Esophagus muscularis mucosa (tissue), 4 donors: ENCODE measurements at regions not wholly inside any gene's neighbourhood (a gene's known extent, or its start where the extent isn't known, plus 50 kb on each side); places are given as distances from the start of the nearest gene placed in this dataset.

Experiments
- EP300 ChIP-seq: sonication (generic); formaldehyde crosslinking; IDR thresholded peaks from one replicate; pipeline ENCODE4 v1.6.1; 2017; ENCODE audit warnings: antibody characterized with exemption
- POLR2A ChIP-seq: fragments of 450-650 bp; IDR thresholded peaks from one replicate; pipeline ENCODE4 v1.6.1; 2017; ENCODE audit warnings: antibody characterized with exemption, moderate library complexity, mild to moderate bottlenecking, low read depth
- POLR2AphosphoS5 ChIP-seq, 2 donors: sonication (generic); formaldehyde crosslinking; IDR thresholded peaks; one replicate each; pipeline ENCODE4 v1.6.1; 2017; ENCODE audit warnings: antibody characterized with exemption in 2 of 2
- TF ChIP-seq, protein P1 (sequence below), 3 experiments: fragments of 200-600 bp in 2 of 3; fragments of 450-650 bp in 1 of 3; sonication (generic) in 2 of 3; IDR thresholded peaks; one replicate each; pipeline ENCODE4 v1.5.1; 2017 to 2019; ENCODE audit warnings: antibody characterized with exemption in 3 of 3, mild to moderate bottlenecking in 2 of 3, moderate library complexity in 1 of 3

DNA sequence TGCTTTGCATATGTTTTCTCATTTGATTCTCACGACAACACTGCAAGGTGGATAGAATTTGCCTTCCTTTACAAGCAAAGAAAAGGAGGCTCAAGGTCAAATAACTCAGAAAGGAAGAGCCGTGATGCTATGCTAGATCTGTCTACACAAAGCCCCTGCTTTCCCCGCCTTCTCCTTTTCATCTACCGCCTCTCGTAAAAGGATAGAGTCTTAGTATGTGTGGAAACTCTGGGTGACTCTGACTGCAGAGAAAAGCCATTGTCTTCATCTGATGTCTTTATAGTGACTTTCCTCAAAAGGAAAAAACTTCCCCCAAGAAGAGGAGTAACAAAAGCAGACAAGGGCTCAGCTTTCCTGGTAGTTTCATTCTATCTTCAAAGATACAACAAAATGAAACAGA lies 292.7 kb downstream of the ACTR3B start:
- TF ChIP-seq POLR2AphosphoS5 (IDR thresholded peaks at IDR 0.05), result no peak
- TF ChIP-seq, protein P1, sequence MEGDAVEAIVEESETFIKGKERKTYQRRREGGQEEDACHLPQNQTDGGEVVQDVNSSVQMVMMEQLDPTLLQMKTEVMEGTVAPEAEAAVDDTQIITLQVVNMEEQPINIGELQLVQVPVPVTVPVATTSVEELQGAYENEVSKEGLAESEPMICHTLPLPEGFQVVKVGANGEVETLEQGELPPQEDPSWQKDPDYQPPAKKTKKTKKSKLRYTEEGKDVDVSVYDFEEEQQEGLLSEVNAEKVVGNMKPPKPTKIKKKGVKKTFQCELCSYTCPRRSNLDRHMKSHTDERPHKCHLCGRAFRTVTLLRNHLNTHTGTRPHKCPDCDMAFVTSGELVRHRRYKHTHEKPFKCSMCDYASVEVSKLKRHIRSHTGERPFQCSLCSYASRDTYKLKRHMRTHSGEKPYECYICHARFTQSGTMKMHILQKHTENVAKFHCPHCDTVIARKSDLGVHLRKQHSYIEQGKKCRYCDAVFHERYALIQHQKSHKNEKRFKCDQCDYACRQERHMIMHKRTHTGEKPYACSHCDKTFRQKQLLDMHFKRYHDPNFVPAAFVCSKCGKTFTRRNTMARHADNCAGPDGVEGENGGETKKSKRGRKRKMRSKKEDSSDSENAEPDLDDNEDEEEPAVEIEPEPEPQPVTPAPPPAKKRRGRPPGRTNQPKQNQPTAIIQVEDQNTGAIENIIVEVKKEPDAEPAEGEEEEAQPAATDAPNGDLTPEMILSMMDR (IDR thresholded peaks at IDR 0.05), result no peak
- TF ChIP-seq EP300, result no peak
- no peak for TF ChIP-seq POLR2A
